Activated CD8-positive, alpha-beta memory T cell treated with anti-CD3 and anti-CD28 coated beads, Interleukin-2, amount 50 U/mL, for 24 hours (primary cell): ENCODE measurements at regions not wholly inside any gene's neighbourhood (a gene's known extent, or its start where the extent isn't known, plus 50 kb on each side); places are given as distances from the start of the nearest gene placed in this dataset.
"Not testable (repeated sequence)": the region's sequence is repeated elsewhere in the genome, so short reads cannot be mapped to it uniquely, and the experiment has no call there.

Source experiments
- DNase-seq: peaks from one replicate; pipeline ENCODE4 v3.0.0-alpha.2; 2020; ENCODE audit errors: extremely low read depth

DNA sequence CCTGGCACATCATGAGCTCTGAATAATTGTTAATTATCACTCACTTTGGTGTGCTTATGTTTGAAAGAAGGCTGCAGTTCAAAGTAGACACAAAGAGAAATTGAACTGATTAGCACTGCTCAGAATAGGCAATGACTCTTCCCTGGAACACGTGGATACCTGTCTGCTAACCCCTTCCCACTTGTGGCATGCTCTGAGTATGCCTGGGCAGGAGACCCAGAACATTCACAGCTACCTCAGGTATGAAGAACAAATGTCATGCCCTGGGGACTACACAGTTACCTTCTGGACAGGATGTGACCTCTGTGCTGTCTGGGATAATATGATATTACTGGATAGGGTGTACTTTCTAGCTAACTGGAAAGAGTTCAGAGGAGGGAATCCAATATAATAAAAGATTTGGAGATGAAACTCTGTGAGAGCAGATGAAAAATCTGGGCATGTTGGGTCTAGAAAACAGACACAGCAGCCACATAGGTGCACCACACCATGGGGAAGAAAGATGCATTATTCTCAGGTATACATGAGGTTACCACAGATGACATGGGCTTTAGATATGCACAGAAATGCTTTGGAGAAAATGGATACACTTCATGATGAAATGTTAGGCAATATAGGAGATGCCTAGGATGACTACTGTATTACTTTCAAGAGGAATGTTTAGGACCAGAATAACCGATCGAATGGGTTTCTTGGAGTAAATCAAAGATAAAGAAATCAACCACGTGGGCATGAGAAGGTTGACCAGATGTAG, 324.2 kb upstream of the PREP start:
- DNase-seq: no peak

DNA sequence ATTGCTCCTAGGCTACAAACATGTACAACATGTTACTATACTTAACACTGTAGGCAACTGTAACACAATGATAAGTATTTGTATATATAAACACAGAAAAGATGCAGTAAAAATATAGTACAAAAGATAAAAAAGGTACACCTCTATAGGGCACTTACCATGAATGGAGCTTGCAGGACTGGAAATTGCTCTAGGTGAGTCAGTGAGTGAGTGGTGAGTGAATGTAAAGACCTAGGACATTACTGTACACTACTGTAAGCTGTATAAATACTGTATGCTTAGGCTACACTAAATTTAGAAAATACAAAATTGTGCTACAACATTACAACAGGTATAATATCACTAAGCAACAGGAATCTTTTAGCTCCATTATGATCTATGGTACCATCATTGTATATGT, 312.0 kb upstream of the PREP start:
- no peak for DNase-seq

DNA sequence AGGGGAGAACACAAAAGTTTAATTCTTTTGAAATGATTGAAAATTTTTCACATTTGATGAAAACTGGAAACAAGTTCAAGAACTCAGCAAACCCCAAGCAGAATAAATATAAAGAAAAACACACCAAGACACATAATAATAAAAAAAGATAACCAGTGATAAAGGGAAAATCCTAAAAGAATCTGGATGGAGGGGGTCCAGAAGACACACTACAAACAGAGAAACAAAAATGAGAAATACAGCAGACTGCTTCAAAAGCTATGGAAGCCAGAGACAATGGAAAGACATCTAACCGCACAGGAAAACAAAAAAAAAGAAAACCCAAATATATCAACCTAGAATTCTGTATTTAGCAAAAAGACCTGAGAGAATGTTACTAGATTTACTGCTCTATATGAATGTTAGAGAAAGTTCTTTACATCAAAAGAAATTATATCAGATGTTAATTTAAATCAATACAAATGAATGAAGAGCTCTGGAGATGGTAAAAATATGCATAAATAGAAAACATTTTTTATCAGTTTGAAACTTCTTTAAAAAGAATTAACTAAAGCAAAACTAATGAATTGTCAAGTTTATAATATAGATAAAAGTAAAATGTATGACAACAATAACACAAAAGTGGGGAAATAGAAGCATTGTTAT, 310.7 kb upstream of the PREP start:
- no peak for DNase-seq

DNA sequence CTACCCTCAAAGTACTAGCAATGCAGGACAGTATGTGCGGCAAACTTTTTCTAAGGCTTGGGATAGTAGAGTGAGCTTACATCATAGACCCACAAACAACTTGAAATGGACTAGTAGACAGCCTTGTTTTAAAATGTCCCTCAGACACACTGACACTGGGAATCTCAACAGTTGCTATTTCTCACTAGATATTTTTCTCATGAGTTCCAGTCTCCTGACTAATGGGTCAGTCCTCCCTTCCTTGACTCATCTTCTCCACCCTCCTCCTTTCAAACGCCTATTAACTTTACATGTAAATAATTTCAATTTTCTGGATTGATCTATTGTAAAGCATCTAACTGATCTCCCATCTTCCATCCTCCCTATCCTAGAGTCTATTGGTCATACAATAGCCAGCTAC, 308.3 kb upstream of the PREP start:
- no peak for DNase-seq

DNA sequence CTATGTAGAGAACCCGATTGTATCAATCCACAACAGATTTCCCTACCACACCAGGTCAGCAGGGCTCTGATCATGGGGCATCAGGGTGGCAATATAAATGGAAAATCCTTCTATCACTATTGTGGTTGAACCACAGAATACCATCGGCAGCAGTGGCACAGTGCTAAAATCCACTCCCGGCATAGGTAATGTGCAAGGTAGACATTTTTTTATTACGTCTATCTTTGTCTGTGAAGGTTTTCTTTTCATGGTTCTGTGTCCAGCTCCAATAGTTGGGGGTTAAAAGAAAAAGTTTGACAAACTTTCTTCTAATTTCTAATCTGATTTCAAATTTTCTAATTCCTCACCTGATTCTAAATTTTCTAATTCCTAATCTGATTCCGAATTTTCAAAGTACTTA, 302.7 kb upstream of the PREP start:
- DNase-seq: no peak

DNA sequence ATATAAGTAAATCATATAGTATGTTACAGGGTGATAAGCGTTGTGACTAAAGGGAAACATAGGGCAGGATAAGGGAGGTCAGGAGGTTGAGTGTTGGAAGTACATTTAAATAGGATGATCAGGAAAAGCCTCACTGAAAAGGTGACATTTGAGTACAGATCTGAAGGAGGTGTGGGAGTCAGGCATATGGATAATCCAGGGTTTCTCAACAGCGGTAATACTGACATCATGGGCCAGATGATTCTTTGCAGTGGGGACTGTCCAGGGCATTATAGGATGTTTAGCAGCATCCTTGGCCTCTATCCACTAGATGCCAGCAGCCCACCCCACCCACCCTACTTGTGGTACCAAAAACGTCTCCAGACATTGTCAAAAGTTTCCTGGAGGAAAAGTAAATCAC, 292.6 kb upstream of the PREP start:
- DNase-seq: no peak

DNA sequence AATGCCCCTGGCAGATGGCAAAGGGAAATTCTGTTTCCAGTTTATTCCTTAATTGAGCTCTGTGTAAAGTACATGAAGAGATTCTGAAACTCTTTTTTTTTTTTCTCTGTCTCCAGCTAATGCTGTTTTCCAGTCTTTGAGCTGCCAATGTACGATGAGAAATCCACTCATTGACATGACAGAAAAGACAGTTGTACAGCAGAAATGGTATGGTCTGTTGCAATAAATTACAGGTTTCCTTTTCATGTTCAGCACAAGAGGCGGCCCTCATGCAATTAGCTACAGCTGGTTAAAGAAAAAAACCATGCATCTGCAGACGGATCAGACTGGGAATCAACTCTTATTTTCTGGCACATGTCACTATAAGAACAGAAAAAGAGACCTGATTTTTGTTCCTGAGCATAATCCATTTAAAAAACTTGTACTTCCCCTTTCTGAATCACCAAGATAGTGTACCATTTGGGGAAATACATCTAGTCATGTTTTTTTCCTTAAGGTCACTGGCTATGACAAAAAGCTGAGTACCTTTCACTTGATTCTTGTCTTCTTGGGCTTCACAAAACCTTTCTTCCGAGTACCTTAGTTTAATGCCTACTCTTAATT, 289.8 kb upstream of the PREP start:
- no peak for DNase-seq

DNA sequence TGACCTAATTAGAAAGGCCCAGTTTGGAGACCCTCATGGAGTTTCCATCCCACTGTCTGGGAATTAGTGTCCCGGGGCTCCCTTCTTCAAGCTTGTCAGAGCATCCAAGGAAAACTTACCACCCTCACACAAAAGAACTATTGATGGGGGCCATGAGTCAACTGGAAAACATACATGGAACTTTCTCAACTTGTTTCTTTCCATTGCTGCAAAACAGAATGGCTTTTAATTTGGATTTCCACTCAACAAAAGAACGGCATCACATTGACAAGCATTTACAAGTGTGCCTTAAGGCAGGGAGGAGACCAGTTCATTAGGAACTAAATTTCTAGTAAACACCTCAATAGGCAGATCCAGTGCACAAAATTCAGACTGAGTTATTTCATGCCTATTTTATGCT, 289.1 kb upstream of the PREP start:
- DNase-seq: no peak

DNA sequence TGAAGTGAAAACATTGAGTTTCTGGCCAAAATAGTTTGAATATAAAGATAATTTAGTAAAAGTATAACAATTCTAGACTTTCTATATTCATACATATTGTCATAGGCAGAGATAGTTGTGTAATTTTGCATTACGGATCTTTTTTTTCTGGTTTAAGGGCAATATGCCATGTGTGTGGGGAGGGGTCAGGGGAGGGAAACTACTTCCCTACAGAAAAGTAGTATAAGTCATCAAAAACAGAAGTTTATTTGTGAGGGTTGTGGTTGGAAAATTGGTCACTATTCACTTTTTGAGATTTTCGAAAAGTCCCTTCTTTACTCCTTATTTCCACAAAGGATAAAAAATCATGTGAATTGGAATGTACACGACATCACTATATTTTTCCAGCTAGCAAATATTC, 288.2 kb upstream of the PREP start:
- DNase-seq: no peak

DNA sequence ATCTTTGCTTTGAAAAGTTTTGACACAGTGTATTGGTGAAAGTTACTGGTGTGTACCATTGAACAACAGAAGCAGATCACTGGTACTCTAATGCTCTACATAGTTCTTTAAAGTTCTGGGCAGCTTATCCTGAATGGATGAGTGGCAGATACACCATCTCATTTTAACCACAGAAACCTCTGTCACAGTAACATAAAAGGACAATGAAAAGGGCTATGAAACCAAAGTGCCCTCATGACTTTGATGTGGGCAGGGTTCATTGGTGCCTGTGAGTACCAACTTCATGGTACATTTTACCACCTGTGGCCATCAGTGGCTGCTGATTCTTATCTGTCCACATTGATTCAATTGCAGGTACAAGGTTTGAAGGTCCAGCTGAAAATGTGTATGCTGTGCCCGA, 285.7 kb upstream of the PREP start:
- DNase-seq: no peak

DNA sequence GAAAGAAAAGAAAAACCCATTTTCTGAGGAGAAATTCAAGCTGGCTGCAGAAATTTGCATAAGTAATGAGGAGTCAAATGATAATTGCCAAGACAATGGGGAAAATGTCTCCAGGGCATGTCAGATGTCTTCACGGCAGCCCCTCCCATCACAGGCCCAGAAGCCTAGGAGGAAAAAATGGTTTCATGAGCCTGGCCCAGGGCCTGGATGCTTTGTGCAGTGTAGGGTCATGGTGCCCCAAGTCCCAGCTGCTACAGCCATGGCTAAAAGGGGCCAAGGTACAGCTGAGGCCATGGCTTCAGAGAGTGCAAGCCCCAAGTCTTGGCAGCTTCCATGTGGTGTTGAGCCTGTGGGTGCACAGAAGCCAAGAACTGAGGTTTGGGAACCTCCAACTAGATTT, 283.9 kb upstream of the PREP start:
- not testable (repeated sequence) for DNase-seq

DNA sequence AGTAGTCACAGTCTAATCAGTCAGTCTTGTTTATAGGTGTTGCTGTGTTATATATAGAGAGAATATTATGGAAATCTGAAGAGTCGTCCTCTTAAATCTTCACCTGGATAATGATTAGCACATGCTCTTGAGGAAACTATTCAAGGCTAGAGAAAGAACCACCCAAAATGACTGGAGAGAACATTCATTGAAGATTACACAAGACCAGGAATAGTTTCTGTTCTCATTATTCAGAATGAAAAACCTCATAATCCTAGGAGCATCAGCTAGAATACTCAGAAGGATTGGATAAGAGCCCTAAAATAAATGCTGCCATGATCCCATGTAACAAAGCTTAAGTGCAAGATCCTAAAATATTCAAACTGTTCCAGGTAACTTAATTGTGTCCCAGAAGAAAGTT, 278.2 kb upstream of the PREP start:
- no peak for DNase-seq

DNA sequence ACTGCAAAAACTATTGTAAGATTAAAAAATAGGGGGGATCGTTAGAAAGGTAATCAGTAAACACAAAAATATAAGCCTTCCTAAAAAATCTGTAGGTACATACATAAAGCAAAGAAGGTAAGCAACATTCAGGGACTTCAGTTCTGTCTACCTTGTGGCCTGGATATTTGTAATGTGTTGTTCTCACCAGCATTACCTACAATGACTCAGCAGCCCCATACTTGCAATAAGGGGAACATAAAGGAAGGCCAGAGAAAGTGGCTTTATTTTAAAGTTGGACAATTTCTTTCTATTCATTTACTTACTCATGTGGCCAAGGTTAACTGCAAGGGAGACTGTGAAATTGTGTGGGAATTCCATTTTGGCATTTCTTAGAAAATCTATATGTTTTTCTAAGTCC, 277.2 kb upstream of the PREP start:
- no peak for DNase-seq

DNA sequence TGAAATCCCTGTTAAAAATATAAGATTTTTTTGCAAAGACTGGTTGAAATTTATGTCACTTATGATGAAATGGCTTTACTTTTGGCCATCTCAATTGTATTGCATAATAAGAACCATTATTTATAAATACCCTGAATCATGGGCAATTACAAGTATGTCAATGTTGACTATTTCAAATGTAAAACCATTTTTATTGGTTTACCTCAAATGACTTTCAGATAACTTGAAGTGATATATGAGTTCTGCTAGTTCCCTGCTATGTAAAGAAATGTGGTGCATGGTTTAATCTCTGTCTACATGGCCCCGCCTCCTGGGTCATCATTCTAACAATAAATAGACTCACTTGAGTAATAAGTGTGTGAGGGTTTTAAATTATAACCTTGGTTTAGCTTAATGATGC, 275.6 kb upstream of the PREP start:
- DNase-seq: no peak

DNA sequence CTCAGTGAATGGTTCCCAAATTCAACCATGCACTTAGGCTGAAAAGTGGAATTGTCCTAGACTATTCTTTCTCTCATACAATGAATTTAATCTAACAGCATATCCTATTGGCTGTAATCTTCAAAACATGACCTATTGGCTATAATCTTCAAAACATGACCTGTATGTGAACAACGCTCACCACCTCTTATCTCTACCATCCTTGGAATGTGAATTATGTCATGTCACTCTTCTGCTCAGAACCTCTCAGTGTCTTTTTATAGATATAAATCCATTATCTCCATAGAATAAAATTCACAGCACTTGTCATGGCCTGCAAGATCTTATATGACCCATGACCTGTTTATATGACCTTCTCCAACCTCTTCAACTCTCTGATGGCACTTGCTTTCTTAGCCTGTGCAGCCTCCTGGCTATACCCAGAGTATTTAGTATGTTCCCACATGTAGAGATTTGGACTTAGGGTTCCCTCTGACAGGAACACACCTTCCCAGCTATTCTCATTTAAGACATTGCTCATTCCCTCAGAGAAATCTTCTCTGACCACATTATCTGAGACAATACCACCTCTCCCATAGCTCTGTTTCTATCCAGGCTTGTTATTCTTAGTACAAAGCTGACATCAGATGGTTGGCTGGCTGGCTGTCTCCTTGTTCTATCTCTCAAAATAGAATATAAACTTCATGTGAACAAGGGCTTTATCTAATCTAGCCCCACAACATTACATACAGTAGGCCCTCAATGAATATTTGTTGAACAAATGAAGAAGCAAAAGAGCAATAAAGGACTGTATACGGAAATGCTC, 275.0 kb upstream of the PREP start:
- no peak for DNase-seq

DNA sequence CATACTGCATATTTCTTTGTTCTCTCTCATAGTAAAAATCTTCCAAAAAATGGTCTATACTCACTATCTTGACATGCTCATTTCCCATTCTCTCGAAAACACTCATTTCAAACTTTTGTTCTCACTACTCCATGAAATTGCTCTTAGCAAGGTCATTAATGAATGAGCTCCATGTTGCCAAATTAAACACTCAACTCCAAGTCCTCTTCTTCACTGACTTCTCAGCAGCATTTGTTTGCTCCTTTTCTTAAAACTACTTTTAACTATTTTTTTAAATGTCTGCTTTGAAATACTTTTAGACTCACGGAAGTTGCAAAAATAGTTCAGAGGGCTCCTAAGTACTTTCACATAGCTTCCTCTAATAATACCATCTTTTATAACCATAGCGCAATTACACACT, 274.0 kb upstream of the PREP start:
- DNase-seq: no peak

DNA sequence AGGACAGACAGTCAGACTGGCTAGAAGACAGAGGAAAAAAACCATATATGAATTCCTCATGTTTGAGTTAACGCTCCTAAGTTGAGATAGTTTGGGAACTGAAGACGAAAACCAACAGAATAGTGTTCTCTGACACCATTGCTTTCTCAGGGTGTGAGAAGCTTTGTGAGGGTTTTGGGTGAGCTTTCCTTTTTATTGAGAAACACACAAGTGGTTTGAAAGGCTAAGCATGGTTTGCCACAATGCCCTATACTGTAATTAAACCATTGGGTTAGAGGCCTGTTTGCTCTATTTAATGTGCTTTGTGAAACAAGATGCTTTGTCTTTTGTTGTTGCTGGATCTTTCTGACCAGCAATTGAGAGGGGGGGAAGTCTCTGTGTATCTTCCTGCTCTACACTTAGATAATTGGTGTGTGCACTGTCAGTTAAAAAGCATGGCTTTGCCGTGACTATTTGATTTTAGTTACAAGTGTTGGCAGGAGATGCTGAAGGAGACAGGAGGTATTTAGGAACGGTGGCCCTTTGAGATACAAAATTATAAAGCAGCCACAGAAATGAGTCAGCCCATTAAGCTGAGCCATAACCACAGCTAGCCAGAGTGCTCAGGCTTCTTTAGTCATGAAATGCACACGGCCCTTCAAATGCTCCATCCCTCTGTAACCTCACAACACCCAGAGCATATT, 273.0 kb upstream of the PREP start:
- no peak for DNase-seq

DNA sequence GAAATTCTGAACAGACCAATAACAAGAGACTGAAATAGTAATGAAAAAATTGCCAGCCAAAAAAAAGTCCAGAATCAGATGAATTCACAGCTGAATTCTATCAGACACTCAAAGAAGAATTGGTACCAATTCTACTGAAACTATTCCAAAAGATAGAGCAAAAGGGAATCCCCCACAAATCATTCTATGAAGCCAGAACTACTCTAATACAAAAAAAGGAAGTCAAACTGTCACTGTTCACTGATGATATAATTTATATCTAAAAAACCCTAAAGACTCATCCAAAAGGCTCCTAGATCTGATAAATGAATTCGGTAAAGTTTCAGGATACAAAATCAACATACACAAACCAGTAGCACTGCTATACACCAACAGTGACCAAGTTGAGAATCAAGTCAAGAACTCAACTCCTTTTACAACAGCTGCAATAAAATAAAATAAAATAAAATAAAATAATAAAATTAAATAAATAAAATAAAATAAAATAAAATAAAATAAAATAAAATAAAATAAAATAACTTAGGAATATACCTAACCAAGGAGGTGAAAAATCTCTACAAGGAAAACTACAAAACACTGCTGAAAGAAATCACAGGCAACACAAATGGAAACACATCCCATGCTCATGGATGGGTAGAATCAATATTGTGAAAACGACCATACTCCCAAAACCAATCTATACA, 270.1 kb upstream of the PREP start:
- not testable (repeated sequence) for DNase-seq

DNA sequence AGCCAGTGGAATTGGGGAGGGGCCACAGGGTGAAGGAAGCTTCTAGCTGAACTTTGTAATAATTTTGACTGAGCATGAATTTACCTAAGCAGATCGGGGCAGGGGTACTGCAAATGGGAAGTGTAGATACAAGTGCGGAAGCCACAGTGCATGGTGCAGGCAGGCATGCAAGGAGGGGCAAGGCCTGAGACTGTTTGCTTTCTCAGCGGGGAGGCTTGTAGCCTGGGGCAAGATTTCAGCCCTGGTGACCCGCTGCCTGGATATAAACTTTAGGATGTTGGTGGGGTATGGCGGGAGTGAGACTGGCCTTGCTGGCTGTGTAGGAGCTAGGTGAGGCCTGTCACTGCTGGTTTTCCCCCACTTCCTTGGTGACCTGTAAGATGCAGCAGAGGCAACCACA, 266.4 kb upstream of the PREP start:
- DNase-seq: no peak

DNA sequence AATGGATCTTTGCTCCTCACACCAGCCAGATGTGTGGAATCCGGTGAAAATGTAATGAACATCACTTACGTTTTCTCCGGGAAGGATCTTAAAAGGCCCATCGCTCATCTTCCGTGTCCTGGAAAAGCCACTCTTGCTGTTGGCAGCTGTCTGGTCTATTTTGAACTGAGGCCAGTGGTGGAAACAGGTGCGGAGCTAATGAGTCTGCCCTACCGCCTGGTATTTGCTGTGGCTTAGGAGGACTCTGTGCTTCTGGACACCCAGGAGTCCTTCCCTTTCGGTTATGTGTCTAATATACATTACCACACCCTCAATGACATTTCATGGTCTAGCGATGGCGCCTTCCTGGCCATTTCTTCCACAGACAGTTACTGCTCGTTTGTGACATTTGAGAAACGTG, 264.2 kb upstream of the PREP start:
- no peak for DNase-seq

DNA sequence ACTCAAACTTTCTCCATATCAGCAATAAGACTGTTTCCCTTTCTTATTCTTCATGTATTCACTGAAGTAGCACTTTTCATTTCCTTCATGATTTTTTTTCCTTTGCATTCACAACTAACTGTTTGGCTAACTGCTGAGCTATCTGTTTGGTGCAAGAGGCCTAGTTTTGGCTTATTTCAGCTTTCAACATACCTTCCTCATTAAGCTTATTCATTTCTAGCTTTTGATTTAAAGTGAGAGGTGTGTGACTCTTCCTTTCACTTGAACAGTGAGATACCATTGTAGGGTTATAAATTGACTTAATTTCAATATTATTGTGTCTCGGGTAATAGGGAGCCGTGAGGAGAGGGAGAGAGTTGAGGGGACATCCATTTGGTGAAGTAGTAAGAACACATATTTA, 262.0 kb upstream of the PREP start:
- DNase-seq: no peak
